Smooth muscle cell (in vitro differentiated cells): ENCODE measurements at regions not wholly inside any gene's neighbourhood (a gene's known extent, or its start where the extent isn't known, plus 50 kb on each side); places are given as distances from the start of the nearest gene placed in this dataset.

ENCODE experiments used
- DNase-seq: peaks from one replicate; lab custom pipeline; 2025; ENCODE audit not compliant: unreplicated experiment; lab: John Stamatoyannopoulos, UW
- H2AFZ ChIP-seq: fragments of 200-600 bp; sonication (generic); 2 replicates; pipeline ENCODE4 v1.6.0; 2016; ENCODE audit warnings: antibody characterized with exemption, low read depth, mild to moderate bottlenecking
- H3F3A ChIP-seq: fragments of 200-600 bp; sonication (generic); 2 replicates; pipeline ENCODE4 v1.6.0; 2017; ENCODE audit warnings: antibody characterized with exemption, low read depth
- H3K27ac ChIP-seq: fragments of 200-600 bp; sonication (generic); 2 replicates; pipeline ENCODE4 v1.5.1; 2016; ENCODE audit warnings: low read depth, mild to moderate bottlenecking
- H3K27me3 ChIP-seq: fragments of 200-600 bp; sonication (generic); 2 replicates; pipeline ENCODE4 v1.6.1; 2016; ENCODE audit warnings: low read depth, mild to moderate bottlenecking
- H3K36me3 ChIP-seq: fragments of 200-600 bp; sonication (generic); 2 replicates; pipeline ENCODE4 v1.5.1; 2016; ENCODE audit warnings: low read depth
- H3K4me1 ChIP-seq: fragments of 200-600 bp; sonication (generic); 2 replicates; pipeline ENCODE4 v1.5.1; 2016; ENCODE audit warnings: low read depth
- H3K4me2 ChIP-seq: fragments of 200-600 bp; sonication (generic); 2 replicates; pipeline ENCODE4 v1.6.0; 2016; ENCODE audit warnings: mild to moderate bottlenecking
- H3K4me3 ChIP-seq: fragments of 200-600 bp; sonication (generic); 2 replicates; pipeline ENCODE4 v1.5.1; 2016; ENCODE audit warnings: mild to moderate bottlenecking
- H3K79me2 ChIP-seq: fragments of 200-600 bp; sonication (generic); 2 replicates; pipeline ENCODE4 v1.6.0; 2016; ENCODE audit warnings: low read depth, mild to moderate bottlenecking
- H3K9ac ChIP-seq: fragments of 200-600 bp; sonication (generic); 2 replicates; pipeline ENCODE4 v1.6.0; 2016; ENCODE audit warnings: low read depth
- H3K9me3 ChIP-seq: fragments of 200-600 bp; sonication (generic); replicated peaks from 2 replicates; pipeline ENCODE4 v1.5.1; 2016; ENCODE audit warnings: low read depth
- H4K20me1 ChIP-seq: fragments of 200-600 bp; sonication (generic); 2 replicates; pipeline ENCODE4 v1.6.0; 2016; ENCODE audit warnings: low read depth
- CTCF ChIP-seq: fragments of 200-600 bp; sonication (generic); IDR thresholded peaks from 2 replicates; pipeline ENCODE4 v1.5.1; 2017; ENCODE audit warnings: borderline replicate concordance, mild to moderate bottlenecking, antibody characterized with exemption; ENCODE audit not compliant: insufficient read depth, poor library complexity, severe bottlenecking
- WGBS: methylation state at CpG from one replicate; pipeline ENCODE4 v1.1.7; 2016; ENCODE audit warnings: low lambda C conversion rate; 5-methylcytosine and 5-hydroxymethylcytosine counted together

- Histone ChIP-seq H4K20me1 (no peaks in the 10 kb centered on the region), H3K27me3 (no peaks in the 10 kb centered on the region), H3K79me2 (no peaks in the 10 kb centered on the region), H3K27ac (no peak overlapping the region), H3K4me2 (no peak overlapping the region), H2AFZ (no peak overlapping the region), H3K4me1 (no peaks in the 10 kb centered on the region), H3F3A (no peaks in the 10 kb centered on the region), H3K9me3 (no peaks in the 10 kb centered on the region), H3K4me3 (no peak overlapping the region), H3K36me3 (no peaks in the 10 kb centered on the region), H3K9ac (no peak overlapping the region)
- no peak for TF ChIP-seq CTCF
- no peak for DNase-seq
These were observed 243.8 kb downstream of the XPNPEP1 start for GRCh38 chr10:109679478-109679877.

- 88% methylated on average over 1 of the region's 1 CpG for WGBS
- Histone ChIP-seq H2AFZ (no peak overlapping the region), H3K36me3 (no peaks in the 10 kb centered on the region), H3K9me3 (no peaks in the 10 kb centered on the region), H3K4me3 (no peak overlapping the region), H4K20me1 (no peaks in the 10 kb centered on the region), H3K4me2 (no peak overlapping the region), H3K79me2 (no peaks in the 10 kb centered on the region), H3K27me3 (no peaks in the 10 kb centered on the region), H3K4me1 (no peaks in the 10 kb centered on the region), H3F3A (no peaks in the 10 kb centered on the region), H3K9ac (no peak overlapping the region), H3K27ac (no peak overlapping the region)
- DNase-seq: no peak
- no peak for TF ChIP-seq CTCF
These were observed 244.5 kb downstream of the XPNPEP1 start for GRCh38 chr10:109678857-109679256.

- Histone ChIP-seq H3K27ac (no peak overlapping the region), H3K4me1 (no peaks in the 10 kb centered on the region), H3K27me3 (no peaks in the 10 kb centered on the region), H3K79me2 (no peaks in the 10 kb centered on the region), H3K9ac (no peak overlapping the region), H3K4me3 (no peak overlapping the region), H3K4me2 (no peak overlapping the region), H3K36me3 (no peaks in the 10 kb centered on the region), H2AFZ (no peak overlapping the region), H3K9me3 (no peaks in the 10 kb centered on the region), H4K20me1 (no peaks in the 10 kb centered on the region), H3F3A (no peaks in the 10 kb centered on the region)
- no peak for DNase-seq
- TF ChIP-seq CTCF: no peak
These were observed 246.6 kb downstream of the XPNPEP1 start for GRCh38 chr10:109676703-109677102.

GRCh38 chr10:109668703-109669102, 254.6 kb downstream of the XPNPEP1 start:
- Histone ChIP-seq H3K4me1 (no peaks in the 10 kb centered on the region), H3K27ac (no peak overlapping the region), H3K27me3 (no peaks in the 10 kb centered on the region), H3K4me2 (no peak overlapping the region), H3F3A (no peaks in the 10 kb centered on the region), H3K9ac (no peak overlapping the region), H3K9me3 (no peaks in the 10 kb centered on the region), H3K4me3 (no peak overlapping the region), H3K79me2 (no peaks in the 10 kb centered on the region), H2AFZ (no peak overlapping the region), H4K20me1 (no peaks in the 10 kb centered on the region), H3K36me3 (no peaks in the 10 kb centered on the region)
- DNase-seq: no peak
- TF ChIP-seq CTCF: no peak
